ENCODE measurements at regions not wholly inside any gene's neighbourhood (a gene's known extent, or its start where the extent isn't known, plus 50 kb on each side); places are given as distances from the start of the nearest gene placed in this dataset.

- TF ChIP-seq GATA3 (IDR thresholded peaks at IDR 0.05; ENCODE audit: low read depth, low read length) (no peak), GATA2 (IDR thresholded peaks at IDR 0.05; ENCODE audit: low read depth, low read length) (no peak)
These were observed 145.2 kb upstream of the RTL1 start for GRCh38 chr14:101048766-101049165.
